NCI-H526 (cell line): ENCODE measurements at regions not wholly inside any gene's neighbourhood (a gene's known extent, or its start where the extent isn't known, plus 50 kb on each side); places are given as distances from the start of the nearest gene placed in this dataset.
"Not testable (repeated sequence)": the region's sequence is repeated elsewhere in the genome, so short reads cannot be mapped to it uniquely, and the experiment has no call there.

Experiments used
- DNase-seq, 2 experiments: peaks; one replicate each; lab custom pipeline; 2025; lab: John Stamatoyannopoulos, UW

- no peak for DNase-seq
These were observed 180.6 kb downstream of the FAM43A start for GRCh38 chr3:194866236-194866635.

- DNase-seq, result no peak
These were observed 181.7 kb downstream of the FAM43A start for GRCh38 chr3:194867270-194867983.

DNA sequence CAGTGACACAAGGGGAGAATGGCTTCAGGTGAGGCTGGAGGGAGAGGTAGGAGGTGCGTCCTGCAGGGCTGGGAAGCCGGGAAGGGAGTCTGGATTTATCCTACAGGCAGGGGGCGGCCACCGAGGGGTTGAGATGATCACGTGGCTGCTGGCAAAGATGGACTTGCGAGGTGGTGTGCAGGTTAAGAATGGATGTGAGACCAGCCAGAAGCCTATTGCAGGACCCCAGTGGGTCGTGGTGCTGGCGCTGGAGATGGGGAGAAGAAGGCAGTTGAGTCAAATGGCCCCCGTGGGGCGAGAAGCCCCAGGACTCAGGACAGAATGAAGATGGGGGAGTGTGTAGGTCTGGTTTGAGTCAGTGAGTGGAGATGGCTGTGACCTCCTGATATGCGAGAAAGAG is 183.1 kb downstream of the FAM43A start:
- no peak for DNase-seq

GRCh38 chr3:194869482-194870169 is 183.9 kb downstream of the FAM43A start:
- no peak for DNase-seq

DNA sequence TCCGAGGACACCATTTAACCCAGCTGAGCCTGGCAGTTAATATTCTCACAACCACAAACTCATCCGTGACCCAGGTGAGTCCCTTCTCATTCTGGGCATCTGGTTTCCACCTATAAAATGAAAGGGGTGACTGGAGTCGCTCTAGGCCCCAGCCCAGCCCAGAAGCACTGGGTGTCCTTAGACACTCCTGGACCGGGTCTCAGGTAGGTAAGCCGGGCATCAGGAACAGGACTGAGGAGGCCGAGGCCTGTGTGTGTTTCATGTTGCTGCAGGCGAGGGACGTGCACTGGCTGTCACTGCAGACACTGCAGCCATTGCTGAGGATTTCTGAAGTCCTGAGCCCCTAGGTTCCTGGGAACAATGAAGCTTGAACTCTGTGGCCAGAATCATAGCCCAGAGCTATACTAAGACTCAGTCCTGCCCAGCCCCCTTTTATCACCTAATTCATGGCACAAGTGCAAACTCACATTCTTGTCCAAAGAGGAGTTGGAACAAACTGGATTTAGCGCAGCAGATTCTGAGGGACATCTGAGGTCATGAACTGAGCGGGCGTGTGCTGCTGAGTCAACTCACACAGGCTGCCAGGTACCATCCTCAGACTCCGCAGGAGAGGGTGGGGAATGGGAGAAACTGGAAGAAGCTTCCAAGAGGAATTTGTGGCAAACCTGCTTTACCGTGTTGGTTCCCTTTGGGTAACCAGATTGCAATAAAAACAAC is 184.9 kb downstream of the FAM43A start:
- DNase-seq, result no peak

DNA sequence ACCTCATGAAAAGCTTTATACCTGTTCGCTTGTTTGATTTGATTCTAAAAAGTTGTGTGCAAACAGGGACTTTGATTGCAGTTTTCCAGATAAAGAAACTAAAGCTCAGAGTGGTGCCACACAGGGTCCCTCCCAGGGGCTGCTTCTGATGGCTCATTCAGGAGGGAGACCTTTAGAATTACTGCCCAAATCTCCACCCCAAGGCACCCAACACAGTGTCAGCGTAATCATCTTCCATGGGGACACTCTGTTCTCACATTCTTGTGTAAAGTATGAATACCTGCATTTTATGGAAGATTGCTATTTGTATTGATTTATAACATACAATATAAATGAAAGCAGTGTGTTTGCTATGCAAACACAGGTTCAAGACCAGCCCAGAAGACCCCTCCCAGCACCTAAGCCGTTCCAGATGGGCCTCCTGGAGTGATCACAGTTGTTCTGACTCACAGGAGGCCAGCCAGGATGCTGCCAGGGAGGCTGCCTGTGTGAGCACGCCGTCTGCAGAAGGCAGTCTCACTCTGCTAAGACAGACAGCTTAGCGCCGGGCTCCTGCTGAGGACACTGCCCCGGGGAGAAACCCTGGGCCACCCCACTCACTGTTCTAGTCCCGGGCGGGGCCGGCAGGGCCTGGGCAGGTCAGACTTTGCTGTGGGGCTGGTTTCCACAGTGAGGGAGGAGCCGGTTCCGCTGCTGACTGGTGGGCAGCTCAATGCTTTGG is 185.6 kb downstream of the FAM43A start:
- peak in 1 of 2 experiments; percentile 56 for DNase-seq

GRCh38 chr3:194871864-194872668 is 186.4 kb downstream of the FAM43A start:
- DNase-seq, result no peak

DNA sequence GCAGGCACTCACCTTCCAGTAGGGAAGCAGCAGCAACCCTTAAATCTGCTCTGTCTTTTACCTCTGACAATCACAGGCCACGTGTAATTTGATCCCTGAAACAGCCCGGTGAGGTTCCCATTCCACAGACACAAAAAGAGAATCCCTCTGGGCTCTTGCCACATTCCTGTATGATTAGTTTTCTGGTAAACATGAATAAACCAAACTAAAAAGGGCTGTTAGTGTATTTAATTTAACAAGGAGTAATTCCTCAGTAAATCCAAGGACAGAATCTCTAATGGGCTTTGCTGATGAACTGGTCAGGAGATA is 186.9 kb downstream of the FAM43A start:
- no peak for DNase-seq

- not testable (repeated sequence) for DNase-seq
These were observed 187.8 kb downstream of the FAM43A start for GRCh38 chr3:194873474-194873873.

GRCh38 chr3:194874206-194874605 is 188.5 kb downstream of the FAM43A start:
- DNase-seq, result no peak

GRCh38 chr3:194874783-194875182 is 189.1 kb downstream of the FAM43A start:
- DNase-seq, result no peak

- no peak for DNase-seq
These were observed 190.1 kb downstream of the FAM43A start for GRCh38 chr3:194875581-194876402.

DNA sequence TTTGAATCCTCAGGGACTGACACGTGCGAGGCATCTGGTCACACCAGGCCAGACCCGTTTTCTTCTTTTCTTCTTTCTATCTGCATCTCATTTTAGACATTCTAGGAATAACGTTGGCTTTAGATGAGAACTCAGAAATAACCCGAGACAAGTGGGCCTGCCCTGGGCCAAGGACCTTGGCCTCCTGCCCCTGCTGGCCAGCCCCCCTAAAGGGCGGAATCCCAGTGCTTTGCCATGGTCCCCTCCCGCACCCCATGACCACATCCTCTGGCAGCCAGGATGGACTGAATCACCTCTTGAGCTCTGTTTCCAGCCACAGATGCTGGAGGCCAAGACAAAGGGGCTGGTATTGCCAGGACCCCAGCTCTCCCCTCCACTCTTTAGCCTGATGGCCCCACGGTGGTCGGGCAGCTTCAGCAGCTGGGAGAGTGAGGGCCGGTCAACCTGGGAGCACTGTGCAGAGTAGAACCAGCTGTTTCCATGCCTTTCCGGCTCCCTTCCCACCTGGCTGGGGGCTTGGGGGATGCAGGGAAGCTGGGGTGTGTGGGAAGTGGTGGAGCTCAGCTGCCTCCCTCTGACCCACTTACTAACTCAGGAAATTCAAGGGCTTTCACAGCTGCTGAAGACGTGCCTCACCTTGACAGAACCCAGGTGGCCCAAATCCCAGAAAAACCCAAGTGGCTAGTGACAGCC is 190.9 kb downstream of the FAM43A start:
- DNase-seq, result no peak

DNA sequence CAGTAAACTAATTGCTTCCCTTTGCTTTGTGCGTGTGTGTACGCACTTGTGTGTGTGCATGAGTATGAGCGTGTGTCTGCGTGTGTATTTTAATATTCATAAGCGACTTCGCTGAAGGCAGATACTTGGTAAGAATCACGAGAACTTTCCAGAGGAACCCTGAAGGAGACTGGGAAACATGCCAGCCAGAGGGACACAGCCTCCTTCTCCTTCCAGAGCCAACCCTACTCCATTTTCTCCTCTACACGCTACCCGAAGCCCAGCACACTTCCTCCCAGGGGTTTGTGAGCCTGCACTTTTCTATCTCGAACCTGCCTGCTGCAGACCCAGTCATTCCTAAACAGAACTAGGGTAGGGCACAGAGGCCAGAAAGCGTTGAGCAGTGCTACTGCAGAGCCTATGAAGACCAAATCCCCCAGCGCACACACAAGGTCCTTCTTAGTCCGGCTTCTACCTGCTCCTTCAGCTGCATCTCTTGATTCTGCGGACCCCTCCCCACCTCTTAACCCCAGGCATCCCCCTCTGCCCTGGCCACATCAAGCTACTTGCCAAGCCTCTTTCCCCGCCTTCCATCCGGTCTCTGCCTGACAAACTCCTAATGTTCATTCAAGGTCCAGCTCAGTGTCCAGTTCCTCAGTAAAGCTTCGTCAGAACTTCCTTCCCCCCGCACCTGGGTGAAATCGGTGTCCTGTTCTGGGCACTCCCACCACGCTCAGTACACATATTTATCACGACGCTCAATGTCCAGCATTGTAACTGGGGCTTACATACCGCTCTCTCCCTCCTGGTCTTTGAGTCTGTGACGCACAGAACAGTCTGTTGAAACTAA is 191.8 kb downstream of the FAM43A start:
- DNase-seq, result no peak

DNA sequence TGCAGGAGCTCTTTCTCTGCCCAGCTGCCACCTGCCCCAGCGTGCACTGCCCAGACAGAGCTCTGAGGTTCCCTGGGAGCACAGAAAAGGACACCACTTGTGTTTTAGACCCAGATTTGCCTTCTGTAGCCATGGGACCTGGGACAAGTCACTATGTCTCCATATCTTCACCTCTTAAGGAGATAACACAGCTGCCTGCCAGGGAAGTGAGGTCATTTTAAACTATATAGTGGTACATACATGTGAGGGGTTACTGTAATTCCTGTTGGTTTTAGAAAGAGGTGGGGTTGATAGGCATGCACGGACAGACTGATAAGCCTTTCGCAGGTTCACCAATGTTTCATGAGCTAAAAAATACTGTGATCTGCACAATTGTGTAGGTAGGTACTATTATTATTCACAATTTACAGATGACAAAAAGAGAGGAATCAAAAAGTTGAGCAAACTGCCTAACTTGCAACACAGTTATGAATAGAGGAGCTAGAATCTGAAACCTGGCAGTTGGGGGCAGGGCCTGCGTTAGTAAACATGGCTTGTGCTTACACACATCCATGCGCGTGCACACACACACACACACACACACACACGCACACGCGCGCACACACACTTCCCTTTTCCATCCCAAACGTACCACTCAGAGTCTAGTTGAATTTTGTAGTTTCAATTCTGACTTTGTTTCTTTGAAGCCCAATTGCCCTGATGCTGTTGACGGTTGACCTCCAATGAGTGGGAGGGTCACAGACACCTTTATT is 193.6 kb downstream of the FAM43A start:
- no peak for DNase-seq

- DNase-seq, result peak in 1 of 2 experiments; percentile 28
These were observed 194.6 kb downstream of the FAM43A start for GRCh38 chr3:194879991-194880939.
